ENCODE measurements at regions not wholly inside any gene's neighbourhood (a gene's known extent, or its start where the extent isn't known, plus 50 kb on each side); places are given as distances from the start of the nearest gene placed in this dataset.

GRCh38 chr15:39156646-39157250 is 424.1 kb upstream of the THBS1 start:
- no peak for TF ChIP-seq RCOR1 (IDR thresholded peaks at IDR 0.05; ENCODE audit: low read length)
- no peak for TF ChIP-seq EZH2phosphoT487 (IDR thresholded peaks at IDR 0.05; ENCODE audit: borderline replicate concordance, low read depth)
- no peak for TF ChIP-seq POLR2AphosphoS5 (IDR thresholded peaks at IDR 0.05; ENCODE audit: low read depth, low read length)
- no peak for TF ChIP-seq CTCF (IDR thresholded peaks at IDR 0.05)
- TF ChIP-seq EP300 (IDR thresholded peaks at IDR 0.05; ENCODE audit: borderline replicate concordance in 1 of 2, low read depth in 1 of 2, low read length in 1 of 2) = no peak
- TF ChIP-seq CHD2 (IDR thresholded peaks at IDR 0.05; ENCODE audit: low read length, partially characterized antibody) = no peak
- TF ChIP-seq JUND (IDR thresholded peaks at IDR 0.05) = no peak
- TF ChIP-seq USF2 (IDR thresholded peaks at IDR 0.05; ENCODE audit: borderline replicate concordance, low read depth, low read length) = no peak
- no peak for TF ChIP-seq REST (IDR thresholded peaks at IDR 0.05; ENCODE audit: low read depth, low read length)
- no peak for TF ChIP-seq SMC3 (IDR thresholded peaks at IDR 0.05; ENCODE audit: low read depth, low read length)
- TF ChIP-seq MAX (IDR thresholded peaks at IDR 0.05; ENCODE audit: low read depth) = no peak

Measured in SK-N-SH (cell line).